Stimulated activated memory B cell treated with anti-CD40 and anti-IgM and Interleukin-4, amounts not matched to agents 10 μg/mL and 1 μg/mL and 100 μg/mL, for 72 hours (primary cell): ENCODE measurements at regions not wholly inside any gene's neighbourhood (a gene's known extent, or its start where the extent isn't known, plus 50 kb on each side); places are given as distances from the start of the nearest gene placed in this dataset.
A peak's percentile ranks its signal among the peaks of the same experiment; 100 is the strongest.
"Not testable (repeated sequence)": the region's sequence is repeated elsewhere in the genome, so short reads cannot be mapped to it uniquely, and the experiment has no call there.

Source experiments
- ATAC-seq: fragments of 150-1000 bp; cut with Tn5 transposase; 2 replicates; pipeline ENCODE4 v1.10.0; 2021
- H3K27ac Mint-ChIP-seq: one replicate; pipeline ENCODE4 v1.8.0; 2022; ENCODE audit warnings: mild to moderate bottlenecking, mixed read lengths
- H3K27me3 Mint-ChIP-seq: one replicate; pipeline ENCODE4 v1.8.0; 2022; ENCODE audit warnings: mixed read lengths
- H3K36me3 Mint-ChIP-seq: one replicate; pipeline ENCODE4 v1.8.0; 2022; ENCODE audit warnings: mixed read lengths
- H3K4me1 Mint-ChIP-seq: one replicate; pipeline ENCODE4 v1.8.0; 2022; ENCODE audit warnings: mixed read lengths
- H3K4me3 Mint-ChIP-seq: one replicate; pipeline ENCODE4 v1.8.0; 2022; ENCODE audit warnings: mild to moderate bottlenecking, moderate library complexity, mixed read lengths
- H3K9me3 Mint-ChIP-seq: one replicate; pipeline ENCODE4 v1.8.0; 2022; ENCODE audit warnings: mixed read lengths

- no peak for ATAC-seq
These were observed 68.1 kb upstream of the IFFO2 start for GRCh38 chr1:19024532-19024931.

GRCh38 chr1:19023787-19024186, 67.3 kb upstream of the IFFO2 start:
- H3K27ac Mint-ChIP-seq, result no peak overlapping the region
- ATAC-seq, result no peak
- H3K9me3 Mint-ChIP-seq, result peaks cover 12% of the 10 kb centered on the region
- no peaks in the 10 kb centered on the region for H3K36me3 Mint-ChIP-seq
- peaks cover 92% of the 10 kb centered on the region for H3K27me3 Mint-ChIP-seq
- no peaks in the 10 kb centered on the region for H3K4me1 Mint-ChIP-seq
- no peak overlapping the region for H3K4me3 Mint-ChIP-seq

More at GRCh38 chr1:19024532-19024931, 68.1 kb upstream of the IFFO2 start:
- peaks cover 85% of the 10 kb centered on the region for H3K27me3 Mint-ChIP-seq
- H3K4me3 Mint-ChIP-seq, result no peak overlapping the region
- H3K27ac Mint-ChIP-seq, result no peak overlapping the region
- H3K36me3 Mint-ChIP-seq, result no peaks in the 10 kb centered on the region
- H3K4me1 Mint-ChIP-seq, result no peaks in the 10 kb centered on the region
- peaks cover 8% of the 10 kb centered on the region for H3K9me3 Mint-ChIP-seq

GRCh38 chr1:19021845-19022244, 65.4 kb upstream of the IFFO2 start:
- H3K27ac Mint-ChIP-seq, result no peak overlapping the region
- H3K4me1 Mint-ChIP-seq, result no peaks in the 10 kb centered on the region
- no peaks in the 10 kb centered on the region for H3K36me3 Mint-ChIP-seq
- H3K27me3 Mint-ChIP-seq, result peaks cover 73% of the 10 kb centered on the region
- no peak for ATAC-seq
- no peak overlapping the region for H3K4me3 Mint-ChIP-seq
- peaks cover 12% of the 10 kb centered on the region for H3K9me3 Mint-ChIP-seq

- peaks cover 51% of the 10 kb centered on the region for H3K27me3 Mint-ChIP-seq
- ATAC-seq, H3K4me1 Mint-ChIP-seq, H3K27ac Mint-ChIP-seq, H3K9me3 Mint-ChIP-seq, H3K36me3 Mint-ChIP-seq, H3K4me3 Mint-ChIP-seq: not testable (repeated sequence)
These were observed 62.8 kb upstream of the IFFO2 start for GRCh38 chr1:19019288-19019687.

GRCh38 chr1:19015476-19015875, 59.0 kb upstream of the IFFO2 start:
- Mint-ChIP-seq H3K4me3 (no peak overlapping the region), H3K27me3 (peaks cover 48% of the 10 kb centered on the region), H3K4me1 (peaks cover 38% of the 10 kb centered on the region), H3K36me3 (no peaks in the 10 kb centered on the region), H3K27ac (no peak overlapping the region), H3K9me3 (peaks cover 4% of the 10 kb centered on the region)
- no peak for ATAC-seq

GRCh38 chr1:19014765-19015164, 58.3 kb upstream of the IFFO2 start:
- peak overlapping the region; percentile 66 for H3K27ac Mint-ChIP-seq
- H3K4me3 Mint-ChIP-seq, result no peak overlapping the region
- H3K9me3 Mint-ChIP-seq, result peaks cover 4% of the 10 kb centered on the region
- H3K4me1 Mint-ChIP-seq, result peaks cover 43% of the 10 kb centered on the region
- no peaks in the 10 kb centered on the region for H3K36me3 Mint-ChIP-seq
- peaks cover 48% of the 10 kb centered on the region for H3K27me3 Mint-ChIP-seq
- no peak for ATAC-seq

- Mint-ChIP-seq H3K4me1 (peaks cover 43% of the 10 kb centered on the region), H3K27me3 (peaks cover 48% of the 10 kb centered on the region), H3K36me3 (no peaks in the 10 kb centered on the region), H3K4me3 (peak overlapping the region; percentile 37), H3K9me3 (no peaks in the 10 kb centered on the region), H3K27ac (peak overlapping the region; percentile 66)
- ATAC-seq, result peak; percentile 57
These were observed 57.5 kb upstream of the IFFO2 start for GRCh38 chr1:19013826-19014548.

- H3K4me3 Mint-ChIP-seq, result no peak overlapping the region
- no peaks in the 10 kb centered on the region for H3K36me3 Mint-ChIP-seq
- H3K4me1 Mint-ChIP-seq, result peaks cover 43% of the 10 kb centered on the region
- peak overlapping the region; percentile 78 for H3K27ac Mint-ChIP-seq
- H3K9me3 Mint-ChIP-seq, result no peaks in the 10 kb centered on the region
- H3K27me3 Mint-ChIP-seq, result peaks cover 49% of the 10 kb centered on the region
- ATAC-seq, result no peak
These were observed 55.4 kb upstream of the IFFO2 start for GRCh38 chr1:19011845-19012231.

- peak overlapping the region; percentile 21 for H3K4me3 Mint-ChIP-seq
- H3K9me3 Mint-ChIP-seq, result no peaks in the 10 kb centered on the region
- no peaks in the 10 kb centered on the region for H3K36me3 Mint-ChIP-seq
- peaks cover 56% of the 10 kb centered on the region for H3K27me3 Mint-ChIP-seq
- peak; percentile 89 for ATAC-seq
- H3K27ac Mint-ChIP-seq, result peak overlapping the region; percentile 78
- peaks cover 43% of the 10 kb centered on the region for H3K4me1 Mint-ChIP-seq
These were observed 54.7 kb upstream of the IFFO2 start for GRCh38 chr1:19010995-19011844.

- peak overlapping the region; percentile 78 for H3K27ac Mint-ChIP-seq
These were observed 54.0 kb upstream of the IFFO2 start for GRCh38 chr1:19010503-19010902.

GRCh38 chr1:19009882-19010321, 53.4 kb upstream of the IFFO2 start:
- H3K36me3 Mint-ChIP-seq, result no peaks in the 10 kb centered on the region
- H3K27me3 Mint-ChIP-seq, result peaks cover 65% of the 10 kb centered on the region
- H3K4me1 Mint-ChIP-seq, result peaks cover 40% of the 10 kb centered on the region
- H3K4me3 Mint-ChIP-seq, result no peak overlapping the region
- no peak for ATAC-seq
- H3K27ac Mint-ChIP-seq, result peak overlapping the region; percentile 78
- H3K9me3 Mint-ChIP-seq, result no peaks in the 10 kb centered on the region

More at GRCh38 chr1:19010503-19010902, 54.0 kb upstream of the IFFO2 start:
- peaks cover 43% of the 10 kb centered on the region for H3K4me1 Mint-ChIP-seq
- peaks cover 63% of the 10 kb centered on the region for H3K27me3 Mint-ChIP-seq
- H3K9me3 Mint-ChIP-seq, result no peaks in the 10 kb centered on the region
- no peak for ATAC-seq
- H3K4me3 Mint-ChIP-seq, result peak overlapping the region; percentile 21
- H3K36me3 Mint-ChIP-seq, result no peaks in the 10 kb centered on the region

GRCh38 chr1:19009126-19009881, 52.8 kb upstream of the IFFO2 start:
- Mint-ChIP-seq H3K4me3 (no peak overlapping the region), H3K27ac (no peak overlapping the region), H3K4me1 (peaks cover 34% of the 10 kb centered on the region), H3K36me3 (no peaks in the 10 kb centered on the region), H3K9me3 (no peaks in the 10 kb centered on the region), H3K27me3 (peaks cover 65% of the 10 kb centered on the region)
- ATAC-seq, result no peak

- Mint-ChIP-seq H3K36me3 (no peaks in the 10 kb centered on the region), H3K27ac (no peak overlapping the region), H3K27me3 (peaks cover 52% of the 10 kb centered on the region), H3K4me1 (peaks cover 22% of the 10 kb centered on the region), H3K9me3 (peaks cover 3% of the 10 kb centered on the region), H3K4me3 (no peak overlapping the region)
- no peak for ATAC-seq
These were observed 51.3 kb upstream of the IFFO2 start for GRCh38 chr1:19007491-19008441.

GRCh38 chr1:19006837-19007271, 50.4 kb upstream of the IFFO2 start:
- Mint-ChIP-seq H3K4me1 (peaks cover 19% of the 10 kb centered on the region), H3K27me3 (peaks cover 45% of the 10 kb centered on the region), H3K9me3 (peaks cover 7% of the 10 kb centered on the region), H3K36me3 (no peaks in the 10 kb centered on the region), H3K4me3 (no peak overlapping the region), H3K27ac (no peak overlapping the region)
- no peak for ATAC-seq
